ENCODE measurements at regions not wholly inside any gene's neighbourhood (a gene's known extent, or its start where the extent isn't known, plus 50 kb on each side); places are given as distances from the start of the nearest gene placed in this dataset.
"Not testable (repeated sequence)": the region's sequence is repeated elsewhere in the genome, so short reads cannot be mapped to it uniquely, and the experiment has no call there.

DNA sequence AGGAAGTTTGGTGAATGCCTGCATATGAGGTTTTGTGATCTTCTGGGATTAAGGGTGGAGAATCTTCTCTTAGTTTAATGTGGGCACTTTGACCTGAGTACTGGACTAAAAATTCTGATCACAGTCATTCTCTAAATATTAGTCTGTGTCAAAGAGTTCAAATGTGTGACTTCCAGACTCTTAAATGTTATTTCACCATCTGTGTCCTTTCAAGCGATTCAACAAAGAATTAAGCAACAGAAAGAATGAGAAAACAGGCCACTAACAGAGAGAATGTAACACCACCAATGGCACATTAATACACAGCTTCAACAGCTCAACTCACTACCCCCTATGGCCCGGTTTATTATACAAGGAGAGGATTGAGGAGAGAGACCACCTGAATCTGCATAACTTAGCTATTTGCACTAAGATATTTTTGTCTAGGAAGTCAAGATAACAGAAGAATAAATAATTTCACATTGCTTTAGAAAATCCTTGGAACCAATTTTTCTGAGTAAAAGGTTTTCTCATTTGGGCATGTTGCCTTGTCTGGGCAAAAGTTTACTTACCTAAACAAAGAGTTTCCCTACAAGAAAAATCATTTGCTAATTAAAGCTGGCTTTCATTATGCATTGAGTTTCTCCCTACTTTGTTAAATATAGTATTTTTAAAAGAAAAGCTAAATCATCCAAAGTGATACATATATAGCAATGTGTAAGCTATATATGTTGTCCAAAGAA lies 1313.7 kb downstream of the NCAM2 start:
- DNase-seq, result no peak

- DNase-seq, result no peak
These were observed 1316.8 kb downstream of the NCAM2 start for GRCh38 chr21:22314963-22315362.

DNA sequence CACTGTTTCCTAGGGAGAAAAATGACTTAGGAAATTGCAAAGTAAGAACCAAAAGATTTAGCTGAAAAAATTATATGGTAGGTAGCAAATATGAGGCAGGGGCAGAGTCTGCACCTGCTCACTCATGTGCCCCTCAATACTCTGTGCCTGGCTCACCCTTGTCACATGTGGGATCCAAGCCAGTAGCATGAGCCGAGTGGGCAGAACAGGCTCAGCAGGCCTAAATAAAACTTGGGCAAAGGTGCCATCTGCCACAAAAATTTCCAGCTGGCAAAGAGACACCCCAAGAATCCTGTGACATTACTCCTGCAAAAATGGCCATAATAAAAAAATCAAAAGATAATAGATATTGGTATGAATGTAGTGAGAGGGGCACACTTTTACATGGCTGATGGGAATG lies 1321.2 kb downstream of the NCAM2 start:
- DNase-seq, result no peak

DNA sequence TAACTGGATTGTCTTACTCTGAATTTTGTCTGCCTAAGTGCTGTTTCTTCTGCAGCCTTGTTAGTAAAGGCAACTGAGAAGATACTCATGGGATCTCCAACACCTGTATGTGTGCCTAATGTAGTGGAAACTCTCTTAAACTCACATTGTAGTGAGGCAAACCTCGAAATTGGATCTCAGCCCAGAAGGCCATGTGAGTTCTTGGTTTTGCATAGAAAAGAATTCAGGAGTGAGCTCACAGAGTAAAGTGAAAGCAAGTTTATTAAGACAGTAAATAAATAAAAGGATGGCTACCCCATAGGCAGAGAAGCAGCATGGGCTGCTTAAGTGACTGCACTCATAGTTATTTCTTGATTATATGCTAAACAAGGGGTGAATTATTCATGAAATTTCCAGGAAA lies 1344.7 kb downstream of the NCAM2 start:
- no peak for DNase-seq

- no peak for DNase-seq
These were observed 1345.1 kb downstream of the NCAM2 start for GRCh38 chr21:22343303-22343702.

DNA sequence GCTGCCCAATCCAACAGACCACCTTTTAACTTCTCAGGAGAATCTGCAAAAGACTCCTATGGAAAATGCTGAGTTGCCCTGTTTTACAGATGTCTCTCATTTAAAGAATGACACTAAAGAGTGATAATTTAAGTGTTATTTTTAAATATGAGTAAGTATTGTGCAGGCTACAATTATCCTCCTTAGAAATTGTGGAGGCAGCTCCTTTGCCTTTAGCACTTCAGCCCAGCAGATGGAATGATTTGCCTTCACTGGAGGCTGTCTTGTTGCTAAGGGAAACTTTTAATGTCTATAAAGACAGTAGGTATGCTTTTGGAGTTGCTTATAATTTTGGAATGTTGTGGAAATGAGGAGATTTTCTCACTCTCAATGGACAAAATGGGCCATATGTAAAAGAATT lies 1345.5 kb downstream of the NCAM2 start:
- no peak for DNase-seq

DNA sequence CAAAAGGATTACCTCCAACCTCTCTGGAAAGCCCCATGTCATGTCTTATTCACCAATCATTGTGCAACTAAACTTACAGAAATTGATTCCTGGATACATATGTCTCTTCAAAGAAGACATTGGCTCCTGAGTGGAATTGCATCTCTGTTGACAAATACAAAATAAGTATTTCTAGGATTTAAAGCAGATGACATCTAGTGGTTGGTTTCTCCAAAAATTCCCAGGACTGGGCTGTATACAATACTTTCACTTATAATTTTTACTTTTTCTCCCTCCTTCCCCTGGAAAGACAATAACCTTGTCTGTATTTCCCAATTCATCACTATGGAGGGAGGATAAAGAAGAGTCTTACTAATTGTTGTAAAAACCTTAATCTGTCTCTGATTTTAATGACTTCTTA lies 1347.4 kb downstream of the NCAM2 start:
- no peak for DNase-seq

DNA sequence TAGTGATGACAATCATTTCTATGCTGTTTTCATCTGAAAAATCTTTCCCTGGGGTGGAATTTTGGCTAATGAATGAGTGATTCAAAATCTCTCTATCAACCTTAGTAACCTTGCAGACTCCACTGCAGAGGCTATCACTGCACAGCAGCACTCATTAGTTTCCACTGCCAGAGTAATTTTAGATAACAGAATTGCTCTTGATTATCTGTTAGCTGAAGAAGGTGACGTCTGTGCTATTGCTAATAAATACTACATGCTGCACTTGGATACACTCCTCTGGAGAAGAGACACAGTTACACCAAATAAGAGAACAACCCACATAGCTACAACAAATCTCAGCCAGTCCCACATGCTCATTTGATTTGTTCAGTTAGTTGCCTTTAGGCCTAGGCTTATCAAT lies 1348.4 kb downstream of the NCAM2 start:
- no peak for DNase-seq

DNA sequence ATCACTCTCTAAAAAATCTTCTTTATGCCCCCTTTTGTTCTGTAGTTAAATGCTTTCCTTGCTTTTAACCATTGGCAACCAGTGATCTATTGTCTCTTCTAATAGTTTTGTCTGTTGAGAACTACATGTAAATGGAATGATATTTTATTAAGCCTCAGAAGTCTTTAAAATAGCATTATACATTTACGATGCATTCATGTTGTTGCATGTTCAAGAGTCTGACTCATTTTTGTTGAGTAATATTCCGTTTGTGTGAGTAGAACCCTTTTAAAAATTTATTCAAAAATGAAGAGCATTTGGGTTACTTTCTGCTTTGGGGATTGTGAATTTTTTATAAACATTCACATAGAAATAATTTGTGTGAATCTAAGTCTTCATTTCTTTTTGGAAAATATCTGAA lies 1352.9 kb downstream of the NCAM2 start:
- no peak for DNase-seq

DNA sequence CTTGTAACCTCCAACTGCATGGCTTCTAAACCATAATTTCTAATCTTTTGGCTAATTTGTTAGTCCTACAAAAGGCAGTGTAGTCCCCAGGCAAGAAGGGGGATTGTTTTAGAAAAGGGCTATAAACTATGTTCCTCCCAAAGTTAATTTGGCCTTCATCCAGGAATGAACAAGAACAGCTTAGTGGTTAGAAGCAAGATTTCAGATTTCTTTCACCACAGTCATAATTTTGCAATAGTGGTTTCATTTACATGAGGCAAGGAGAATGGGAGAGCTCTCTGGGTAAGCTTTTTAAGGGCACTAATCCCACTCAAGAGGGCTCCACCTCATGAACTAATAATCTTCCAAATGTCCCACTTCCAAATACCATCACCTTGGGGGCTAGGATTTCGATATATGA lies 1353.9 kb downstream of the NCAM2 start:
- DNase-seq, result no peak

DNA sequence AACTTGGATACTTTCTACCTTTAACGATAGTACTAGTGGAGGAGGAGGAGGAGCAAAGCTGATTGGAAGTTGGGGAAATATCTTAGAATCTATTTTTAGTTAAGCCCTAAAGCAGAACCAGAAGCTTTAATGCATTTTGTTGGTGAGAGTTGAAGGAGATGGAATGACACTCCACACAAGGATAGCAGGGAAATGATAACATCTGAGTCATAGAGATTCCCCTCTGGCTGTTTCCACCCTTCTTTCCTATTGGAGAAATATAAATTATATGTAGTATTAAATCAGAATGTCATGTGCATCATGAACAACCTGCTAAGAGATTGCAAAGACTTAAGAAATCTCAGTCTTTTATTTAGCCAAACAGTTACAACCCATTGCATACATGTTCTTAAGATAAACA lies 1357.7 kb downstream of the NCAM2 start:
- no peak for DNase-seq

- no peak for DNase-seq
These were observed 1358.5 kb downstream of the NCAM2 start for GRCh38 chr21:22356663-22357062.

- DNase-seq, result not testable (repeated sequence)
These were observed 1361.4 kb downstream of the NCAM2 start for GRCh38 chr21:22359599-22359998.

GRCh38 chr21:22363504-22363903 lies 1365.3 kb downstream of the NCAM2 start:
- no peak for DNase-seq

GRCh38 chr21:22364163-22364562 lies 1366.0 kb downstream of the NCAM2 start:
- DNase-seq, result no peak

DNA sequence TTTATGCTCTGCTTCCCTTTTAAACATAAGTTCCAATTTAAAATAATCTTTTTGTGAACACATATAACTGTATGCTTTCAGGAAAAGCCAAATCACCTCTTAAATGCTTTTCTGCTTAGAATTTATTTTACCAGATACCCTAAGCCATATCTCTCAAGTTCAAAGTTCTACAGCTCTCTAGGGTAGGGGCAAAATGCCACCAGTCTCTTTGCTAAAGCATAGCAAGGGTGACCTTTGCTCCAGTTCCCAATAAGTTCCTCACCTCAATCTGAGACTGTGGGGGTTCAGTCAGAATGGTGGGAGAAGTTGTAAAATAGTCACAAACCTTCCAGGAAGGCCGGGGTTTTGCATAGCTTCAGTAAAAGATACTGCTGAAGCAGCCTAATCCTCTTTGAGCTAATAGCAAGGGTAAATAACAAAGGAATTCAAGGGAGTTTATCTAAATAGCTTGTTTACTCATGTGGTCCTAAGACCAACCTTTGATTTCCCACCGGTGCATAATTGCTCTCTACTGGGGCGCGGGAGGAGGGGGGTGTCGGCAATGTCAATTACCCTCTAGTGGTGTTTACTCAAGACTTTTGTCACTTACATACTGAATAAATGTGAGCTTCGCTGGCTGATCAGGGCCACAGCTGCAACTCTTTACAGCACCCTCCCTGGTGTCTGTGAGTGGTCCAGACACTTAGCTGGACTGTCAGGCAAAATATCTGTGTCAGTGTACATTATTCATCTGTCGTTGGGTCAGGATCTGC lies 1376.2 kb downstream of the NCAM2 start:
- DNase-seq, result no peak

DNA sequence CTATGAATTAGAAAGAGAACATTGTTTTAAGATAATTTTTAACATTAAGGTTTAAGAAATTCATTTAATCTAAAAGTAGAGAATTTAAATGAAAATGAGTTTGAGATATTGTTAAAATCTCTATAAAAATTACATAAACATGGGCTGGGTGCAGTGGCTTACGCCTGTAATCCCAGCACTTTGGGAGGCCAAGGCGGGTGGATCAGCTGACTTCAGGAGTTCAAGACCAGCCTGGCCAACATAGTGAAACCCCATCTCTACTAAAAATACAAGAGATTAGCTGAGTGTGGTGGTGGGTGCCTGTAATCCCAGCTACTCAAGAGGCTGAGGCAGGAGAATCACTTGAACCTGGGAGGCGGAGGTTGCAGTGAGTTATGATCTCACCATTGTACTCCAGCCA lies 1379.6 kb downstream of the NCAM2 start:
- DNase-seq, result not testable (repeated sequence)

GRCh38 chr21:22393324-22393723 lies 1395.1 kb downstream of the NCAM2 start:
- DNase-seq, result no peak

- DNase-seq, result no peak
These were observed 1397.8 kb downstream of the NCAM2 start for GRCh38 chr21:22395965-22396364.

DNA sequence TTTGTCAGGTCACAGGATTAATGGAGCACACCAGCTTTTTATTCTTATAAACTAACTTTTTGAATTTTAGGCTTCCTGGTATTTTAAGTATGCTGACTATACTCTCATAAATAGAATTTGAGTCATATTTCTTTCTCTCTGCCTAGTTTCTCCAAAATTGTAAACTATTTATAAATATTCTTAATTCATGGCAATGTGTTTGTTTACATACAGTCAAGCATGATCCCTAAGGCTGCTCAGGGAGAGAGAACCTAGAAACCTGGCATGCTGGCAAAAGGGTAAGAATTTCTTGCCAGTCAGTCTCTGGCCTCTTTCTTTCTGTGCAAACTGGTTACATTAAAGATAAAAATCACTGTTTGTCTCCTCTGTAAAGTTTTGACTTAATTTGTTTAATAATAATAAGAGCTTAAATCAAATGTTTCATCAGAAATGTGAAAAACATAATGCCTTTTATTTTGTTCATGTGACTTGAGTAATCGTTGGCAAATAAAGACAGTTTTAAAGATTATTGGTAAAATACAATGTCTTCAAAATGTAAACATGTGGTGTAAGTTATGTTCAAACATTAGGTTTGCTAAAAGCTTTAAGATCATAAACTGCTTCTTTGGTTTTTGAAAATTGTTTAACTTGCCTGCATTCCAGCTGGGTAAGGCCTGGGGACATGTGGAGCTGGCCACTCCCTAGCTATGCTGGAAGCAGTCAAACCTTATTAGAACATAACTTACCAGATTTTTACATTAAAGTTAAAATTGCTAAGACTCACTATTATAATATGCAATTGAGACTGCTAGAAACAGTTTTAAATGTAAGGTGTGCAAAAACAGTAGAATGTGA lies 1401.7 kb downstream of the NCAM2 start:
- DNase-seq, result no peak

DNA sequence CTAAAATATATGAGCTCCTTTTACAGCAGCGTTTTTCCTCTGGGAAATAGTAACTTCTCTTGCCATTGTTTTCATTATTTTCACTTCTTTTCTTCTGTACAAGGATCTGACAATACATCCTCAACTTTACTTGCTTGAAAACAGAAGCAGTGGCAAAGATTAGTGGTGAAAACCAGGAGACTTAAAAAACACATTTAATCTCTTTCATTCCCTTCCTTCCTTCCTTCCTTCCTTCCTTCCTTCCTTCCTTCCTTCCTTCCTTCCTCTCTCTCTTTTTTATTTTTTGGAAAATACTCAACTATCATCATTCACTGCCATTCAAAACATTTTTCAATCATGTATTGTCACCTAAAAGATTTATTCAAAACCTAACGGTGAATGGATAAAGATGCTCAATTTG lies 1411.4 kb downstream of the NCAM2 start:
- no peak for DNase-seq

DNA sequence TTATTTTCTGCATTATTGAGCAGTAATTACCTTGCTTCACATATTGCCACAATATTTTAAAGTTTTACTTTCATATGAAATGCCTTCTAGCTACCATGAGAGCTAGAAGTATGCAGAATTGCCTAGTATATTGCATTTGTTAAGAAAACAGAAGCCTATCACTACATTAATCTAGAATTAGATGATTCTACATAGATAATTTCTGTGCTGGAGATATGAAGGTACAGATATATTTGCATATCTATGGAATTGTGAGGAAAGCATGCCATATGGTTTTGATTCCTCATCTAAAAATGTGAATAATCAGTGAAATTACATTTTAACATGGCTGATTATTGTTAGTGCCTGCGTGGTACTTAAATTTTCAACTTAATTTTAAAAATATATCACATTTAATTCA lies 1418.3 kb downstream of the NCAM2 start:
- no peak for DNase-seq

DNA sequence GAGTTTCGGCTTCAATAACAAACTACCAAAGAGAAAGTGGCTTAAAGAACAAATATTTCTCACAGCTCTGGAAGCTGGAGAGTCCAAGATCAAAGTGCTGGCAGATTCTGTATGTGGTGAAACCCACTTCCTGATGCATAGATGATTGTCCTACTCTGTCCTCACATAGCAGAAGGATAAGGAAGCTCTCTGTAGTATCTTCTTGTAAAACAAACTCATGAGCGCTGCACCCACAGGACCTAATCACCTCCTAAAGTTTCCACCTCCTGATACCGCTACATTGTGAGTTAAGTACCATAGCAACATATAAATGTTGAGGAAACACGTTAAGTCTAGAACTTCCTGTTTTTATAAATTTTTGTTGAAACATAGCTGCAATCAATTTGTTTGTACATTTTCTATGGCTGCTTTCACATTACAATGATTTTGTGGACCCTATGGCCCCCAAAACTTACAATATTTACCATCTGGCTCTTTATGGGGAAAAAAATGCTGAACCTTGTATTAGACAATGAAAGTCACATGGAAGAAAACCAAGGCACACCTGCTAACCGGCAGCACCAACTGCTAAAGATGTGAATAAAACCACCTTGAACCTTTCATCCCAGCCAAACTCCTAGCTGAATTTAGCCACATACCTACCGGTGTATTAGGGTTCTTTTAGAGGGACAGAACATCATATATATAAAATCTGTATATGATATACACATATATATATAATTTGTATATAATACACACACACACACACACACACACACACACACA lies 1423.4 kb downstream of the NCAM2 start:
- DNase-seq, result no peak
